Activated T-cell treated with anti-CD3 and anti-CD28 coated beads, Interleukin-2, amount 50 U/mL, for 4 hours (primary cell): ENCODE measurements at regions not wholly inside any gene's neighbourhood (a gene's known extent, or its start where the extent isn't known, plus 50 kb on each side); places are given as distances from the start of the nearest gene placed in this dataset.

Experiments
- ATAC-seq, 2 donors: fragments of 200-7000 bp; cut with Tn5 transposase; one replicate each; pipeline ENCODE4 v1.10.0; 2021
- DNase-seq: peaks from one replicate; pipeline ENCODE4 v3.0.0-alpha.2; 2020
- H3K27me3 Mint-ChIP-seq: one replicate; pipeline ENCODE4 v1.8.0; 2021; ENCODE audit warnings: low read depth, mixed read lengths
- H3K36me3 Mint-ChIP-seq: one replicate; pipeline ENCODE4 v1.8.0; 2022; ENCODE audit warnings: mixed read lengths; ENCODE audit not compliant: insufficient read depth
- H3K4me1 Mint-ChIP-seq: one replicate; pipeline ENCODE4 v1.8.0; 2021; ENCODE audit warnings: low read depth, mixed read lengths
- H3K4me3 Mint-ChIP-seq: one replicate; pipeline ENCODE4 v1.8.0; 2021; ENCODE audit warnings: mild to moderate bottlenecking, moderate library complexity, mixed read lengths
- H3K9me3 Mint-ChIP-seq: one replicate; pipeline ENCODE4 v1.8.0; 2021; ENCODE audit warnings: mixed read lengths

- ATAC-seq, result no peak
- Mint-ChIP-seq H3K9me3 (no peaks in the 10 kb centered on the region), H3K36me3 (no peaks in the 10 kb centered on the region), H3K4me1 (peaks cover 6% of the 10 kb centered on the region), H3K4me3 (no peak overlapping the region), H3K27me3 (peaks cover 30% of the 10 kb centered on the region)
- no peak for DNase-seq
Measured at GRCh38 chr1:217089361-217090014, 366.3 kb upstream of the ESRRG start.

DNA sequence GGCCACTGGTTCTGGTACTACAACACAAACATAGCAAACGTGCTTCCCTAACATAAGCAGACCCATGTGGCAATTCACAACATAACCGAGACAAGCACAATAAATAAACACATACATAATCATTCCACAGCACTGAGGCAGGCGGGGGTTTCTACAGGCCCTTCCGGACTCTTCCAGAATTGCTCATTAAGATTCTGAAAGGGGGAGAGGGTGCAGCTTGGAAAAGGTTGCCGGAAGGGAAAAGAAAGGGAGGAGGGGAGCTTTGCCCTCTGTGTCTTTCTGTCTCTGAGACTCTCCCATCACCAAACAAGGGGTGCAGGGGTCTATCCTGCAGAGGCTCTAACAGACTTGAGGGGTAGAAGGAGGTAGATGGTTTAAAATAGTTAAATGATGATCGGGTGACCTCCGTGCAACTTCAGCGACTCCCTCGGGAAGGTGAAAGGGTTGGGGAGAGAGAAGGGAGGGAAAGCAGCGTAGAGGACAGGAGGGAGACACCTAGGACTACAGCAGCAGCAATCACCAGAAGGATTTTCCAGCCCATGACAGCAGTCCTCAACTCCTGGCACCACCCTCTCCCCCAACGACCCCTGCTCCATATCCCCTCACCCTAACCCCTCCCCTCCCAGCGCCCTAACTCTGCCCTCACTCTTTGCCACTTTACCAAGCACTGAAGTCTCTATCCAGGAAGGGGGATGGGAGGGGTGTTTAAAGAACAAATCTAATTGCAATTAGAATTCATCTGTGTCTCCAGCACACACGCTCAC is 365.5 kb upstream of the ESRRG start:
- H3K4me1 Mint-ChIP-seq, result peaks cover 6% of the 10 kb centered on the region
- no peaks in the 10 kb centered on the region for H3K9me3 Mint-ChIP-seq
- H3K4me3 Mint-ChIP-seq, result no peak overlapping the region
- DNase-seq (no peak), ATAC-seq (no peak)
- peaks cover 30% of the 10 kb centered on the region for H3K27me3 Mint-ChIP-seq
- no peaks in the 10 kb centered on the region for H3K36me3 Mint-ChIP-seq

DNA sequence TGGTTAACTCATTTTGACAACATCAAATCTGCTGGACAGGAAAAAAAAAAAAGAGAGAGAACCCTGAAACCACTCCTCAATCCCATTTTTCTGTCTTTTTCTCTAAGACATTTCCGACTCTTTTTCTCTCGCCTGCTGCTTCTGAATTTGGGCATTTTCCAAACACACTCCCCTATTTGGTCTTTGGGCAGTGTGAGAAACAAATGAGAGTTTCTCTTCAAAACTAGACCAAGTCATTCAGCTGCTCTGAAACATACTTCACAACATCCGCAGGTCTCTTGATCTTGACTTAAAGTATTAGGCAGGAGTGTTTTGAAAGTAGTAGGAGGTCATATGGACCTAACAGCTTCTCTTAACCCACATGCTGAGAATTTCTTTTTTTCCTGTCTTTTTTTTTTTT is 364.8 kb upstream of the ESRRG start:
- Mint-ChIP-seq H3K9me3 (no peaks in the 10 kb centered on the region), H3K36me3 (no peaks in the 10 kb centered on the region), H3K4me3 (no peak overlapping the region), H3K27me3 (peaks cover 29% of the 10 kb centered on the region), H3K4me1 (peaks cover 6% of the 10 kb centered on the region)
- no peak for ATAC-seq
- DNase-seq, result no peak

- no peaks in the 10 kb centered on the region for H3K4me1 Mint-ChIP-seq
Measured at GRCh38 chr1:217079584-217079983, 356.4 kb upstream of the ESRRG start.

GRCh38 chr1:217078959-217079358 is 355.7 kb upstream of the ESRRG start:
- no peaks in the 10 kb centered on the region for H3K36me3 Mint-ChIP-seq
- no peak overlapping the region for H3K4me3 Mint-ChIP-seq
- no peaks in the 10 kb centered on the region for H3K27me3 Mint-ChIP-seq
- no peaks in the 10 kb centered on the region for H3K4me1 Mint-ChIP-seq
- DNase-seq (no peak), ATAC-seq (no peak)
- peaks cover 4% of the 10 kb centered on the region for H3K9me3 Mint-ChIP-seq

More at GRCh38 chr1:217079584-217079983, 356.4 kb upstream of the ESRRG start:
- no peaks in the 10 kb centered on the region for H3K27me3 Mint-ChIP-seq
- DNase-seq, result no peak
- no peak for ATAC-seq
- H3K9me3 Mint-ChIP-seq, result peaks cover 4% of the 10 kb centered on the region
- H3K4me3 Mint-ChIP-seq, result no peak overlapping the region
- H3K36me3 Mint-ChIP-seq, result no peaks in the 10 kb centered on the region

DNA sequence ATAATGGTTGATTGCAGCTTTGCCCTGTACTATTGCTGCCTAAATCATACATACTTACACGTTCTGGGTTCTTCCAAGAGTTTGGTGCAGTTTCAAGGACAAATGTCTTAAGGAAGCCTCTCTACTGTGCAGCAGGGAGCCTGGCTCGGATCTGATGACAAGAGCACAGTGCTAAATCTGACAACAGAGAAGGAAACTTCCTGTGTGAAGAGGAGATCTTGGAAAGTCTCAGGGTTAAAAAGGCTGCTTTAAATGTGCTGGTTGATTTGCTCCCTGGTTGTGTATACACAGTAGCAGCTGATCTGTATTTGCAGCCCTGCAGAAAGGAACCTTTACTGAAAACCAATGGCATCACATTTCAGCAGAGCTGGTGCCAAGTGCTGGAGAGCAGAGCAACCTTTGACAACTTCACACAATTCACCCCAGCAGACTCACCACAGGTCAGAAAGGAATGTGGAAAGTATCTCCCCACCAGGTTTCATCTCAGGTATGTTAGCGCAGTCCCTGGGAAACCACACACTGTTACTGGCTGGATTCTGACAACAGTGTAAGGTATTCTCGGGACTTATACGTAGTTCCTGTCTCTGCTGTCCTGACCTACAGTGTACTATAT is 355.0 kb upstream of the ESRRG start:
- H3K36me3 Mint-ChIP-seq, result no peaks in the 10 kb centered on the region
- no peak overlapping the region for H3K4me3 Mint-ChIP-seq
- H3K27me3 Mint-ChIP-seq, result no peaks in the 10 kb centered on the region
- H3K4me1 Mint-ChIP-seq, result no peaks in the 10 kb centered on the region
- H3K9me3 Mint-ChIP-seq, result peaks cover 4% of the 10 kb centered on the region
- no peak for ATAC-seq
- no peak for DNase-seq

GRCh38 chr1:217077426-217077825 is 354.2 kb upstream of the ESRRG start:
- Mint-ChIP-seq H3K4me3 (no peak overlapping the region), H3K27me3 (no peaks in the 10 kb centered on the region), H3K36me3 (no peaks in the 10 kb centered on the region), H3K4me1 (no peaks in the 10 kb centered on the region), H3K9me3 (no peaks in the 10 kb centered on the region)
- ATAC-seq (no peak), DNase-seq (no peak)

GRCh38 chr1:217076902-217077301 is 353.7 kb upstream of the ESRRG start:
- ATAC-seq (no peak), DNase-seq (no peak)
- Mint-ChIP-seq H3K4me3 (no peak overlapping the region), H3K27me3 (no peaks in the 10 kb centered on the region), H3K4me1 (no peaks in the 10 kb centered on the region), H3K9me3 (no peaks in the 10 kb centered on the region), H3K36me3 (no peaks in the 10 kb centered on the region)

GRCh38 chr1:217072926-217073325 is 349.7 kb upstream of the ESRRG start:
- Mint-ChIP-seq H3K4me1 (no peaks in the 10 kb centered on the region), H3K27me3 (no peaks in the 10 kb centered on the region), H3K9me3 (peaks cover 2% of the 10 kb centered on the region), H3K36me3 (no peaks in the 10 kb centered on the region), H3K4me3 (no peak overlapping the region)
- no peak for ATAC-seq
- DNase-seq, result no peak

GRCh38 chr1:217067642-217068041 is 344.4 kb upstream of the ESRRG start:
- Mint-ChIP-seq H3K4me1 (no peaks in the 10 kb centered on the region), H3K27me3 (no peaks in the 10 kb centered on the region), H3K9me3 (peaks cover 2% of the 10 kb centered on the region), H3K36me3 (no peaks in the 10 kb centered on the region), H3K4me3 (no peak overlapping the region)
- DNase-seq (no peak), ATAC-seq (no peak)

GRCh38 chr1:217066794-217067193 is 343.6 kb upstream of the ESRRG start:
- no peaks in the 10 kb centered on the region for H3K4me1 Mint-ChIP-seq
- no peak overlapping the region for H3K4me3 Mint-ChIP-seq
- ATAC-seq (no peak), DNase-seq (no peak)
- no peaks in the 10 kb centered on the region for H3K36me3 Mint-ChIP-seq
- peaks cover 2% of the 10 kb centered on the region for H3K9me3 Mint-ChIP-seq
- no peaks in the 10 kb centered on the region for H3K27me3 Mint-ChIP-seq

DNA sequence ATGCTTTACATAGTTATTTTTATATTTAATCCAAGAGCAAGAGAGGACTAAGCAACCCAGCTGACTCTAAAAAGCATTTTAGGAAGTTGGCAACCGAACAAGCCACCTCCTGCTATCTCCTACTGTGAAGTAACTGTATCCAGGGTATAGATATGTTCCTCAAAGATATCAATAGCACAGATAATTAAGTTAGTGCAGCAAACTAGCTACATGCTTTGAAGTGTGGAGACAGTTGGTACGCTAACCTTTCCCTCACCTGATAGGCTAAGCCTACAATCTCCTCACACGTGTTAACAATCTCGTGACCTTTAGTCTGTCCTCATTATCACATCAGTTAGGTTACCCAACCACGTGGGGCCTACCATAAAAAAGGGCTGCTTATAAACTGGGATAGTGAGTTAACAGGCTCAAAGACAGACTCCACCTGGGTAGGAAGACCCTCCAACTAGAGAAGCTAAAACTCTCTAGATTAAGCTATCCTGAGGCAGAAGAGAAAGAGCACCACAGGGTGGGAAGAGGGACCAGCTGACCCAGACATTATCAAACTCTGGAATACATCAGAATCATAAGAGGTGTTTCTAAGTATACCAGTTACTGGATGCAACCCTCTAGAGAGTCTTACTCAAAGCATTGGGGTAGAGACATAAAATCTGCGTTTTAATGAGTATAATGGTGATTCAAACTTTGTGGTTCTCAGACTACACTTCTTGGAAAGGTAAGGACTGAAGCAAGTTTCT is 340.1 kb upstream of the ESRRG start:
- Mint-ChIP-seq H3K4me3 (no peak overlapping the region), H3K4me1 (no peaks in the 10 kb centered on the region), H3K27me3 (no peaks in the 10 kb centered on the region), H3K9me3 (no peaks in the 10 kb centered on the region), H3K36me3 (no peaks in the 10 kb centered on the region)
- DNase-seq (no peak), ATAC-seq (no peak)

DNA sequence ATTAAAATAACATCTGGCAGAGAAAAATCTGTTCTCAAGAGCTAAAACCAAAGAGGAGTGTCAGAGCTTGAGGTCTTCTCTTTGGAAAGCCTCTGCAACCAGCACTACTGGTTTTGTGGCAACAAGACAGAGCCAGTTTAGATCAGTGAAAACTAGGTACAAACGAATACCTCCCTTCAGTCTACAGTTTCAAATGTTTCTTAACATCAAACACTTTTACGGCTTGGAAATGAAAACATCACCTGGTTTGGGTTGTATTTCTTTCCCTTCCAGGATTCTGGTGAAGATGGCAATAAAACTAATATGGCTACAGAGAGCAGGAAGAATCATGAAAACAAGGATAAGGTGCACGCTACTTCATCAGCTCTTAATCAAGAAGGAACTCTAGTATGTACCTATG is 339.4 kb upstream of the ESRRG start:
- no peak for DNase-seq
- ATAC-seq, result no peak
- H3K27me3 Mint-ChIP-seq, result no peaks in the 10 kb centered on the region
- H3K4me3 Mint-ChIP-seq, result no peak overlapping the region
- H3K4me1 Mint-ChIP-seq, result no peaks in the 10 kb centered on the region
- H3K36me3 Mint-ChIP-seq, result no peaks in the 10 kb centered on the region
- H3K9me3 Mint-ChIP-seq, result peaks cover 3% of the 10 kb centered on the region

GRCh38 chr1:217059401-217059800 is 336.2 kb upstream of the ESRRG start:
- Mint-ChIP-seq H3K27me3 (no peaks in the 10 kb centered on the region), H3K4me3 (no peak overlapping the region), H3K36me3 (no peaks in the 10 kb centered on the region), H3K4me1 (no peaks in the 10 kb centered on the region), H3K9me3 (peaks cover 3% of the 10 kb centered on the region)
- ATAC-seq (no peak), DNase-seq (no peak)
